PFSK-1 (cell line): ENCODE measurements at regions not wholly inside any gene's neighbourhood (a gene's known extent, or its start where the extent isn't known, plus 50 kb on each side); places are given as distances from the start of the nearest gene placed in this dataset.

Experiments
- POLR2AphosphoS5 ChIP-seq: IDR thresholded peaks from 2 replicates; pipeline ENCODE4 v1.6.1; 2012; ENCODE audit warnings: low read depth, mild to moderate bottlenecking, control low read depth, low read length, moderate library complexity
- REST ChIP-seq, 2 experiments: IDR thresholded peaks; 2 replicates each; pipeline versions ENCODE4 v1.6.1 to v1.8.0; 2011 to 2012; ENCODE audit warnings: low read depth in 2 of 2, low read length in 2 of 2, control low read depth in 1 of 2, inconsistent platforms in 1 of 2, mild to moderate bottlenecking in 1 of 2, moderate library complexity in 1 of 2; ENCODE audit not compliant: insufficient read depth in 1 of 2
- SIN3A ChIP-seq: IDR thresholded peaks from 2 replicates; pipeline ENCODE4 v1.6.1; 2012; ENCODE audit warnings: mild to moderate bottlenecking, low read length, moderate library complexity, borderline replicate concordance; ENCODE audit not compliant: insufficient read depth
- TAF1 ChIP-seq: IDR thresholded peaks from 2 replicates; pipeline ENCODE4 v1.6.1; 2012; ENCODE audit warnings: low read length, control low read depth, borderline replicate concordance; ENCODE audit not compliant: insufficient read depth

- TF ChIP-seq REST (IDR thresholded peaks at IDR 0.05; ENCODE audit: insufficient read depth in 1 of 2, low read depth in 2 of 2, low read length in 2 of 2) (no peak), POLR2AphosphoS5 (no peak), SIN3A (no peak), TAF1 (no peak)
Measured at GRCh38 chr12:4002601-4003000, 129.4 kb upstream of the PARP11 start.
